ENCODE measurements at regions not wholly inside any gene's neighbourhood (a gene's known extent, or its start where the extent isn't known, plus 50 kb on each side); places are given as distances from the start of the nearest gene placed in this dataset.

DNA sequence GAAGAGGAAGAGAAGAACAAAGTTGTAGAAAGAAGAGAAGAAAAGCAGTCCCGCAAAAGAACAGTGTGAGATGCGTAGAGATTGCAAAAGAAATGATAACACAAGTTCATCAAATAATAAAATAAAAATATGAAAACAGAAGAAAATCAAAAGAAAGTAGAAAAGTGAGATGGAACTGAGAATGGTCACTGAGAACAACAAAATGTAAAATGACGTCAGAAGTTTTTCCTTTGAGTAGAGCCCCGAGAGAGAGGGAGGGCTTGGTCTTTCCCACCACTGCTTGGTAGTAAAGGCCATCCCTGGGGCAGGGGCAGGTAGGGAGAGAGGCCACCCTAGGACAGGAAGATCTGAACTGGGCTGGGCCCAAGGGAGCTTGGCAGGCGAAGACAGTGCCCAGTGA lies 533.7 kb downstream of the QKI start:
- DNase-seq (ENCODE audit: low read depth, low spot score), result no peak
- H3K9me3 ChIP-seq (ENCODE audit: low read depth, low read length), result no peaks in the 10 kb centered on the region
- no peak overlapping the region for H3K4me3 ChIP-seq
- no peak overlapping the region for H3K9ac ChIP-seq (ENCODE audit: insufficient read length)
- TF ChIP-seq FOXP2 (optimal IDR thresholded peaks at IDR 0.05; ENCODE audit: control extremely low read depth, extremely low read length, insufficient read depth), result no peak
- TF ChIP-seq POLR2AphosphoS5 (IDR thresholded peaks at IDR 0.05; ENCODE audit: borderline replicate concordance, low read depth, low read length), result no peak
- TF ChIP-seq EZH2 (IDR thresholded peaks at IDR 0.05), result no peak
- H3K36me3 ChIP-seq (ENCODE audit: insufficient read depth, low read length), result no peaks in the 10 kb centered on the region
- H3K27ac ChIP-seq, result no peak overlapping the region

DNA sequence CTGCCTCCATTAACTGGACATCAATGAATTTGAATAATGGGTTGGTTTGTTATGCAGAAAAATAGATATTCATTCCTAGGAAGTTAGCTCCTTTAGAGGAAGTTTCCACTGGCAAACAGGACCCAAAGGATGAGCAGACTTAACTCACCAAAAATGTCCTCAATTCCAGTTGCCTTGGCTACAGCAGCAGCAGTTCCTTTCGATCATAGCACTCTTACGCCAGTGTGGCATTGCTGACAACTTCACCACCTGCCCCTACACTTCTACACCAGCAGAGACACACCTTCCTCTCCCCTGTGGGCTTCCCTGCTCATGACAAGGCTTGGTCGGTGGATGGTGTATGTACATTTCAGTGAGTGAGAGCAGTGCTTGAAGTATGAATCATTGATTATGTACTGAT lies 532.8 kb downstream of the QKI start:
- Histone ChIP-seq H3K27ac (no peak overlapping the region), H3K4me3 (no peak overlapping the region), H3K9me3 (ENCODE audit: low read depth, low read length) (no peaks in the 10 kb centered on the region), H3K9ac (ENCODE audit: insufficient read length) (no peak overlapping the region), H3K36me3 (ENCODE audit: insufficient read depth, low read length) (no peaks in the 10 kb centered on the region)
- DNase-seq (ENCODE audit: low read depth, low spot score), result no peak
- TF ChIP-seq EZH2 (IDR thresholded peaks at IDR 0.05), result no peak
- no peak for TF ChIP-seq POLR2AphosphoS5 (IDR thresholded peaks at IDR 0.05; ENCODE audit: borderline replicate concordance, low read depth, low read length)
- no peak for TF ChIP-seq FOXP2 (optimal IDR thresholded peaks at IDR 0.05; ENCODE audit: control extremely low read depth, extremely low read length, insufficient read depth)

- Histone ChIP-seq H3K27ac (no peak overlapping the region), H3K9ac (ENCODE audit: insufficient read length) (no peak overlapping the region), H3K4me3 (no peak overlapping the region), H3K36me3 (ENCODE audit: insufficient read depth, low read length) (no peaks in the 10 kb centered on the region), H3K9me3 (ENCODE audit: low read depth, low read length) (no peaks in the 10 kb centered on the region)
- no peak for TF ChIP-seq POLR2AphosphoS5 (IDR thresholded peaks at IDR 0.05; ENCODE audit: borderline replicate concordance, low read depth, low read length)
- TF ChIP-seq FOXP2 (optimal IDR thresholded peaks at IDR 0.05; ENCODE audit: control extremely low read depth, extremely low read length, insufficient read depth), result no peak
- no peak for TF ChIP-seq EZH2 (IDR thresholded peaks at IDR 0.05)
- no peak for DNase-seq (ENCODE audit: low read depth, low spot score)
Measured at GRCh38 chr6:163946437-163946836, 531.9 kb downstream of the QKI start.

- H3K4me3 ChIP-seq, result no peak overlapping the region
- TF ChIP-seq POLR2AphosphoS5 (IDR thresholded peaks at IDR 0.05; ENCODE audit: borderline replicate concordance, low read depth, low read length) (no peak), FOXP2 (optimal IDR thresholded peaks at IDR 0.05; ENCODE audit: control extremely low read depth, extremely low read length, insufficient read depth) (no peak), EZH2 (IDR thresholded peaks at IDR 0.05) (no peak)
Measured at GRCh38 chr6:163945808-163946207, 531.3 kb downstream of the QKI start.

GRCh38 chr6:163944897-163945296 lies 530.4 kb downstream of the QKI start:
- DNase-seq (ENCODE audit: low read depth, low spot score), result no peak
- Histone ChIP-seq H3K9me3 (ENCODE audit: low read depth, low read length) (no peaks in the 10 kb centered on the region), H3K9ac (ENCODE audit: insufficient read length) (no peak overlapping the region), H3K36me3 (ENCODE audit: insufficient read depth, low read length) (no peaks in the 10 kb centered on the region), H3K27ac (no peak overlapping the region), H3K4me3 (no peak overlapping the region)
- TF ChIP-seq EZH2 (IDR thresholded peaks at IDR 0.05), result no peak
- no peak for TF ChIP-seq FOXP2 (optimal IDR thresholded peaks at IDR 0.05; ENCODE audit: control extremely low read depth, extremely low read length, insufficient read depth)
- no peak for TF ChIP-seq POLR2AphosphoS5 (IDR thresholded peaks at IDR 0.05; ENCODE audit: borderline replicate concordance, low read depth, low read length)

More at GRCh38 chr6:163945808-163946207, 531.3 kb downstream of the QKI start:
- DNase-seq (ENCODE audit: low read depth, low spot score), result no peak
- Histone ChIP-seq H3K9ac (ENCODE audit: insufficient read length) (no peak overlapping the region), H3K9me3 (ENCODE audit: low read depth, low read length) (no peaks in the 10 kb centered on the region), H3K27ac (no peak overlapping the region), H3K36me3 (ENCODE audit: insufficient read depth, low read length) (no peaks in the 10 kb centered on the region)

GRCh38 chr6:163943607-163944385 lies 529.3 kb downstream of the QKI start:
- Histone ChIP-seq H3K9me3 (ENCODE audit: low read depth, low read length) (no peaks in the 10 kb centered on the region), H3K9ac (ENCODE audit: insufficient read length) (no peak overlapping the region), H3K27ac (no peak overlapping the region), H3K36me3 (ENCODE audit: insufficient read depth, low read length) (no peaks in the 10 kb centered on the region), H3K4me3 (no peak overlapping the region)
- TF ChIP-seq FOXP2 (optimal IDR thresholded peaks at IDR 0.05; ENCODE audit: control extremely low read depth, extremely low read length, insufficient read depth), result no peak
- TF ChIP-seq EZH2 (IDR thresholded peaks at IDR 0.05), result no peak
- no peak for TF ChIP-seq POLR2AphosphoS5 (IDR thresholded peaks at IDR 0.05; ENCODE audit: borderline replicate concordance, low read depth, low read length)
- no peak for DNase-seq (ENCODE audit: low read depth, low spot score)

DNA sequence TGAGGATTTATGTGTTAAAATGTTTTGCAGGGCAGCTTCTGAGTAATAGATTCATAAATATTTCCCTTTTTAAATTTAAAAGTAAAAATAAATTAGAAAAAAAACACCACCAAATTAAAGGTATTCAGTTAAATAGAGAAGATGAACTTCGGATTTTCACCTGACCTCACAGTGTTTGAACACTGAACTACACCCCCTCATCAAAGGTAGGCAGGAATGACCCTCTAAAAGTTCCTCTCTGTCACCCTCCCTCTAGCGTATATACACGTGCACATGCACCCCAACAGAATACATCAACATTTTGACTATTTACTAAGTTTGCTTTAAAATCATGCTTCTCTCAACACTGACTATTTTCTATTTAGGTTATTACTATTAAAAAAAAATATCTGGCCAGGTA lies 528.3 kb downstream of the QKI start:
- Histone ChIP-seq H3K36me3 (ENCODE audit: insufficient read depth, low read length) (no peaks in the 10 kb centered on the region), H3K9me3 (ENCODE audit: low read depth, low read length) (no peaks in the 10 kb centered on the region), H3K9ac (ENCODE audit: insufficient read length) (no peak overlapping the region), H3K27ac (no peak overlapping the region), H3K4me3 (no peak overlapping the region)
- no peak for TF ChIP-seq FOXP2 (optimal IDR thresholded peaks at IDR 0.05; ENCODE audit: control extremely low read depth, extremely low read length, insufficient read depth)
- no peak for TF ChIP-seq EZH2 (IDR thresholded peaks at IDR 0.05)
- TF ChIP-seq POLR2AphosphoS5 (IDR thresholded peaks at IDR 0.05; ENCODE audit: borderline replicate concordance, low read depth, low read length), result no peak
- DNase-seq (ENCODE audit: low read depth, low spot score), result no peak

DNA sequence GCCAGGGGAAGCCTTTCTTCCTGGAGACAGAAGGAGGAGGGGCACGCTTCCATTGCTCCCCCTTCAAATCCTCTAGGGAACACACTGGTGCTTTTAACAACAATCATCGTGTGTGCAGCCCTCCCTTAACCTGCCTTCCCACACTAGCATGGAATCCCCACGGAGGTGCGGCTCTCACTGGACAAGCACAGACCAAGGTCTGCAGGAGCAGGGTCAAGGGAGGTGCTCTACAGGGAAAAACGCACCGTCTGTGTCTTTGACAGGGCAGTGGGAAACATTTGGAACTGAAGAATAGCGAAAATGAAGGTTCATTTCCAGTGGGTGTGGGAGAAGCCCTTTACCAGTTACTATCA lies 527.1 kb downstream of the QKI start:
- no peaks in the 10 kb centered on the region for H3K36me3 ChIP-seq (ENCODE audit: insufficient read depth, low read length)
- no peak overlapping the region for H3K9ac ChIP-seq (ENCODE audit: insufficient read length)
- H3K27ac ChIP-seq, result no peak overlapping the region
- H3K9me3 ChIP-seq (ENCODE audit: low read depth, low read length), result no peaks in the 10 kb centered on the region
- TF ChIP-seq POLR2AphosphoS5 (IDR thresholded peaks at IDR 0.05; ENCODE audit: borderline replicate concordance, low read depth, low read length) (no peak), EZH2 (IDR thresholded peaks at IDR 0.05) (no peak), FOXP2 (optimal IDR thresholded peaks at IDR 0.05; ENCODE audit: control extremely low read depth, extremely low read length, insufficient read depth) (no peak)
- no peak for DNase-seq (ENCODE audit: low read depth, low spot score)
- no peak overlapping the region for H3K4me3 ChIP-seq
